K562 (cell line): ENCODE measurements at regions not wholly inside any gene's neighbourhood (a gene's known extent, or its start where the extent isn't known, plus 50 kb on each side); places are given as distances from the start of the nearest gene placed in this dataset.

Source experiments
- CEBPG ChIP-seq, 3 experiments: fragments of 200-800 bp in 1 of 3; sonication (Bioruptor generic) in 1 of 3; sonication (generic) in 1 of 3; formaldehyde crosslinking in 1 of 3; IDR thresholded peaks in 2 of 3; conservative IDR thresholded peaks in 1 of 3; 2 replicates each; pipeline versions ENCODE4 v1.6.1 to v1.8.0; 2016 to 2022; ENCODE audit warnings: missing compliant biosample characterization in 2 of 3, missing genetic modification characterization in 2 of 3, mild to moderate bottlenecking in 1 of 3, missing genetic modification reagents in 1 of 3
- ILF3 ChIP-seq: fragments of 450-650 bp; IDR thresholded peaks from 2 replicates; pipeline ENCODE4 v1.6.1; 2018; ENCODE audit warnings: antibody characterized with exemption, mild to moderate bottlenecking, moderate library complexity, borderline replicate concordance
- TEAD1 ChIP-seq, 2 experiments: fragments of 450-650 bp in 1 of 2; sonication (generic) in 1 of 2; formaldehyde crosslinking; IDR thresholded peaks; 2 replicates each; pipeline versions ENCODE4 v1.4.0 to v1.8.0; 2020 to 2022; ENCODE audit warnings: mild to moderate bottlenecking in 2 of 2, missing genetic modification reagents in 1 of 2
- TF ChIP-seq, protein P1 (sequence below), 2 experiments: fragments of 450-650 bp in 1 of 2; IDR thresholded peaks; 2 replicates each; pipeline ENCODE4 v1.6.1; 2011 to 2017; ENCODE audit warnings: low read depth in 2 of 2, antibody characterized with exemption in 1 of 2, borderline replicate concordance in 1 of 2, low read length in 1 of 2, mild to moderate bottlenecking in 1 of 2, mixed read lengths in 1 of 2; ENCODE audit not compliant: control insufficient read depth in 1 of 2
- TF ChIP-seq, protein P2 (sequence below): sonication (generic); formaldehyde crosslinking; IDR thresholded peaks from 2 replicates; pipeline ENCODE4 v1.4.0; 2020; ENCODE audit warnings: mild to moderate bottlenecking, missing genetic modification reagents

DNA sequence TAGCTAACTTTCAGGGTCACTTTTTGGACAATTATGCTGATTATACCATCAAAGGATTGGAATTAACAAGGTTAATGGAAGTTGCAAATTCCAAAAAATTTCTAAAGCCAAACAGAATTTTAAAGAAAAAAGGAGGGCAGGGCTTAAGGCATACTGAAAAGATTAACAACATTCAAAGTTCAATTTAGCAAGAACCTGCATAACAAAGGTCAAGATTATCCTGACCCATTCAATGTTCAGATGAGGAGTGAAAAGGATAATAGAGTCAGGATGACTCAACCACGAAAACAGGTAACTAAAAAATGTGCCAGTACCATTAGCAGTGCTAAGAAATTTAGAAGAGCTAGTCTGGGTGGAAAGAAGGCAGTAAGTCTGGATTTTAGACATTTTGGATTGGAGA lies 139.8 kb upstream of the HNMT start (continued):
- TF ChIP-seq, protein P1, sequence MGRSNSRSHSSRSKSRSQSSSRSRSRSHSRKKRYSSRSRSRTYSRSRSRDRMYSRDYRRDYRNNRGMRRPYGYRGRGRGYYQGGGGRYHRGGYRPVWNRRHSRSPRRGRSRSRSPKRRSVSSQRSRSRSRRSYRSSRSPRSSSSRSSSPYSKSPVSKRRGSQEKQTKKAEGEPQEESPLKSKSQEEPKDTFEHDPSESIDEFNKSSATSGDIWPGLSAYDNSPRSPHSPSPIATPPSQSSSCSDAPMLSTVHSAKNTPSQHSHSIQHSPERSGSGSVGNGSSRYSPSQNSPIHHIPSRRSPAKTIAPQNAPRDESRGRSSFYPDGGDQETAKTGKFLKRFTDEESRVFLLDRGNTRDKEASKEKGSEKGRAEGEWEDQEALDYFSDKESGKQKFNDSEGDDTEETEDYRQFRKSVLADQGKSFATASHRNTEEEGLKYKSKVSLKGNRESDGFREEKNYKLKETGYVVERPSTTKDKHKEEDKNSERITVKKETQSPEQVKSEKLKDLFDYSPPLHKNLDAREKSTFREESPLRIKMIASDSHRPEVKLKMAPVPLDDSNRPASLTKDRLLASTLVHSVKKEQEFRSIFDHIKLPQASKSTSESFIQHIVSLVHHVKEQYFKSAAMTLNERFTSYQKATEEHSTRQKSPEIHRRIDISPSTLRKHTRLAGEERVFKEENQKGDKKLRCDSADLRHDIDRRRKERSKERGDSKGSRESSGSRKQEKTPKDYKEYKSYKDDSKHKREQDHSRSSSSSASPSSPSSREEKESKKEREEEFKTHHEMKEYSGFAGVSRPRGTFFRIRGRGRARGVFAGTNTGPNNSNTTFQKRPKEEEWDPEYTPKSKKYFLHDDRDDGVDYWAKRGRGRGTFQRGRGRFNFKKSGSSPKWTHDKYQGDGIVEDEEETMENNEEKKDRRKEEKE (IDR thresholded peaks at IDR 0.05; ENCODE audit: borderline replicate concordance in 1 of 2, control insufficient read depth in 1 of 2, low read depth in 2 of 2, low read length in 1 of 2) = no peak
- TF ChIP-seq TEAD1 (CRISPR knock-in tag; IDR thresholded peaks at IDR 0.05) = no peak
- TF ChIP-seq, protein P2, sequence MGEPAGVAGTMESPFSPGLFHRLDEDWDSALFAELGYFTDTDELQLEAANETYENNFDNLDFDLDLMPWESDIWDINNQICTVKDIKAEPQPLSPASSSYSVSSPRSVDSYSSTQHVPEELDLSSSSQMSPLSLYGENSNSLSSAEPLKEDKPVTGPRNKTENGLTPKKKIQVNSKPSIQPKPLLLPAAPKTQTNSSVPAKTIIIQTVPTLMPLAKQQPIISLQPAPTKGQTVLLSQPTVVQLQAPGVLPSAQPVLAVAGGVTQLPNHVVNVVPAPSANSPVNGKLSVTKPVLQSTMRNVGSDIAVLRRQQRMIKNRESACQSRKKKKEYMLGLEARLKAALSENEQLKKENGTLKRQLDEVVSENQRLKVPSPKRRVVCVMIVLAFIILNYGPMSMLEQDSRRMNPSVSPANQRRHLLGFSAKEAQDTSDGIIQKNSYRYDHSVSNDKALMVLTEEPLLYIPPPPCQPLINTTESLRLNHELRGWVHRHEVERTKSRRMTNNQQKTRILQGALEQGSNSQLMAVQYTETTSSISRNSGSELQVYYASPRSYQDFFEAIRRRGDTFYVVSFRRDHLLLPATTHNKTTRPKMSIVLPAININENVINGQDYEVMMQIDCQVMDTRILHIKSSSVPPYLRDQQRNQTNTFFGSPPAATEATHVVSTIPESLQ (CRISPR knock-in tag) = no peak
- no peak for TF ChIP-seq CEBPG (CRISPR knock-in tag; IDR thresholded peaks at IDR 0.05)
- no peak for TF ChIP-seq CEBPG (tag; conservative IDR thresholded peaks at IDR 0.05 in 1 of 2, IDR thresholded peaks at IDR 0.05 in 1 of 2)
- no peak for TF ChIP-seq ILF3
